ENCODE measurements at regions not wholly inside any gene's neighbourhood (a gene's known extent, or its start where the extent isn't known, plus 50 kb on each side); places are given as distances from the start of the nearest gene placed in this dataset.
"Not testable (repeated sequence)": the region's sequence is repeated elsewhere in the genome, so short reads cannot be mapped to it uniquely, and the experiment has no call there.

DNA sequence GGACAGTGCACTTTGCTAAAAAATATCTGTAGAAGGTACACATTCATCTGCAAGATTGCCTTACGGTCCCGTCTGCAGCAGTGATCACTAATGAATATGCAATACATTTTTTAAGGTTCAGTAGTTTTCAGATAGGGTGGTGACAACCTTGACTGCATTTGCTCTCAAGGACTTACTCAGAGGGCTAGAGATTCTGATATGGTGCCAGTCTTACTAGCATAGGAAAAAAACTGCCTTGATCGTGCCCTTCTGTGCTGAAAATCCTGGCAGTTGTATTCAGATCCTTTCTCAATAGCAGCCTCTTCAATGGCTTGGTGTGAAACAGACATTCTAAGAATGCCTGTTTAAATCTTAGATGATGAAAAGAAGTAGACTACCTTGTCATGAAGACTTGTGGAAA is 411.9 kb upstream of the CCDC54 start:
- no peaks in the 10 kb centered on the region for H3K36me3 ChIP-seq (replicated peaks; ENCODE audit: low read depth, low read length)
- no peaks in the 10 kb centered on the region for H4K20me1 ChIP-seq (ENCODE audit: insufficient read depth, low read length)
- no peak overlapping the region for H3K4me3 ChIP-seq (ENCODE audit: low read length)
- H2AFZ ChIP-seq (ENCODE audit: low read depth, low read length) = no peak overlapping the region
- H3K4me1 ChIP-seq (ENCODE audit: low read length) = no peaks in the 10 kb centered on the region
- no peak overlapping the region for H3K4me2 ChIP-seq (ENCODE audit: low read length)
- no peaks in the 10 kb centered on the region for H3K9me3 ChIP-seq (ENCODE audit: insufficient read depth, low read length)
- H3K27ac ChIP-seq (ENCODE audit: low read length) = no peak overlapping the region
- H3K79me2 ChIP-seq (ENCODE audit: low read length) = no peaks in the 10 kb centered on the region
- H3K9ac ChIP-seq (ENCODE audit: low read length) = no peak overlapping the region
- TF ChIP-seq EZH2phosphoT487 (IDR thresholded peaks at IDR 0.05; ENCODE audit: low read depth) = no peak
- TF ChIP-seq, protein P1, sequence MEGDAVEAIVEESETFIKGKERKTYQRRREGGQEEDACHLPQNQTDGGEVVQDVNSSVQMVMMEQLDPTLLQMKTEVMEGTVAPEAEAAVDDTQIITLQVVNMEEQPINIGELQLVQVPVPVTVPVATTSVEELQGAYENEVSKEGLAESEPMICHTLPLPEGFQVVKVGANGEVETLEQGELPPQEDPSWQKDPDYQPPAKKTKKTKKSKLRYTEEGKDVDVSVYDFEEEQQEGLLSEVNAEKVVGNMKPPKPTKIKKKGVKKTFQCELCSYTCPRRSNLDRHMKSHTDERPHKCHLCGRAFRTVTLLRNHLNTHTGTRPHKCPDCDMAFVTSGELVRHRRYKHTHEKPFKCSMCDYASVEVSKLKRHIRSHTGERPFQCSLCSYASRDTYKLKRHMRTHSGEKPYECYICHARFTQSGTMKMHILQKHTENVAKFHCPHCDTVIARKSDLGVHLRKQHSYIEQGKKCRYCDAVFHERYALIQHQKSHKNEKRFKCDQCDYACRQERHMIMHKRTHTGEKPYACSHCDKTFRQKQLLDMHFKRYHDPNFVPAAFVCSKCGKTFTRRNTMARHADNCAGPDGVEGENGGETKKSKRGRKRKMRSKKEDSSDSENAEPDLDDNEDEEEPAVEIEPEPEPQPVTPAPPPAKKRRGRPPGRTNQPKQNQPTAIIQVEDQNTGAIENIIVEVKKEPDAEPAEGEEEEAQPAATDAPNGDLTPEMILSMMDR (IDR thresholded peaks at IDR 0.05; ENCODE audit: low read depth, low read length) = no peak
- H3K27me3 ChIP-seq (ENCODE audit: low read depth, low read length) = no peaks in the 10 kb centered on the region

DNA sequence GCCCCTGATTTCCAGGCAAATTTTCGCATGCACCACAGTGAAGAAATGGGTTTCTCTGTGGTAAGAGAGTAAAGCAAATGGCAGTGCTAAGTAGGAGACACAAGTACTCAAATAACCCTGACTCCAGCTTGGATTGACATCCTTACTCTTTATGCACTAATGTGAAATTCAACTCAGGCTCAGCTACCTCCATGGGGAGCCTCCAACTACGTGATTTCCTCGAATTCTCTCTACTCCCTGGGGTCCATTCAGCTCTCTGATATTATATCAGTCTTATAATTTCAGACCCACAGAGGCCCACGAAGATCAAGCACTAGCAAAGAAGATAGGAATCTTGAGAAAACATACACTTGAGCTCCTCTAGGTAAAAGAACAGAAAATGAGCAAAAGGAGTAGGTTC is 407.6 kb upstream of the CCDC54 start:
- no peaks in the 10 kb centered on the region for H3K36me3 ChIP-seq (replicated peaks; ENCODE audit: low read depth, low read length)
- H4K20me1 ChIP-seq (ENCODE audit: insufficient read depth, low read length) = no peaks in the 10 kb centered on the region
- no peak overlapping the region for H2AFZ ChIP-seq (ENCODE audit: low read depth, low read length)
- no peaks in the 10 kb centered on the region for H3K27me3 ChIP-seq (ENCODE audit: low read depth, low read length)
- TF ChIP-seq, protein P1 (IDR thresholded peaks at IDR 0.05; ENCODE audit: low read depth, low read length) = no peak
- TF ChIP-seq EZH2phosphoT487 (IDR thresholded peaks at IDR 0.05; ENCODE audit: low read depth) = no peak
- H3K9me3 ChIP-seq (ENCODE audit: insufficient read depth, low read length) = no peaks in the 10 kb centered on the region
- no peaks in the 10 kb centered on the region for H3K79me2 ChIP-seq (ENCODE audit: low read length)
- no peak overlapping the region for H3K4me2 ChIP-seq (ENCODE audit: low read length)
- no peak overlapping the region for H3K4me3 ChIP-seq (ENCODE audit: low read length)
- no peaks in the 10 kb centered on the region for H3K4me1 ChIP-seq (ENCODE audit: low read length)
- no peak overlapping the region for H3K9ac ChIP-seq (ENCODE audit: low read length)
- H3K27ac ChIP-seq (ENCODE audit: low read length) = no peak overlapping the region

- TF ChIP-seq, protein P1 (IDR thresholded peaks at IDR 0.05; ENCODE audit: low read depth, low read length) = no peak
- TF ChIP-seq EZH2phosphoT487 (IDR thresholded peaks at IDR 0.05; ENCODE audit: low read depth) = no peak
- no peak overlapping the region for H3K27ac ChIP-seq (ENCODE audit: low read length)
- no peaks in the 10 kb centered on the region for H4K20me1 ChIP-seq (ENCODE audit: insufficient read depth, low read length)
- H3K4me1 ChIP-seq (ENCODE audit: low read length) = no peaks in the 10 kb centered on the region
- no peaks in the 10 kb centered on the region for H3K36me3 ChIP-seq (replicated peaks; ENCODE audit: low read depth, low read length)
- H3K27me3 ChIP-seq (ENCODE audit: low read depth, low read length) = no peaks in the 10 kb centered on the region
- H2AFZ ChIP-seq (ENCODE audit: low read depth, low read length) = no peak overlapping the region
- H3K4me3 ChIP-seq (ENCODE audit: low read length) = no peak overlapping the region
- H3K4me2 ChIP-seq (ENCODE audit: low read length) = no peak overlapping the region
- H3K9me3 ChIP-seq (ENCODE audit: insufficient read depth, low read length) = no peaks in the 10 kb centered on the region
- no peak overlapping the region for H3K9ac ChIP-seq (ENCODE audit: low read length)
- H3K79me2 ChIP-seq (ENCODE audit: low read length) = no peaks in the 10 kb centered on the region
Observed at GRCh38 chr3:106981392-106981791, 395.8 kb upstream of the CCDC54 start.

GRCh38 chr3:106985721-106986120 is 391.5 kb upstream of the CCDC54 start:
- no peaks in the 10 kb centered on the region for H3K79me2 ChIP-seq (ENCODE audit: low read length)
- H3K4me2 ChIP-seq (ENCODE audit: low read length) = no peak overlapping the region
- no peaks in the 10 kb centered on the region for H3K36me3 ChIP-seq (replicated peaks; ENCODE audit: low read depth, low read length)
- no peaks in the 10 kb centered on the region for H3K27me3 ChIP-seq (ENCODE audit: low read depth, low read length)
- H3K4me1 ChIP-seq (ENCODE audit: low read length) = no peaks in the 10 kb centered on the region
- H3K27ac ChIP-seq (ENCODE audit: low read length) = no peak overlapping the region
- TF ChIP-seq EZH2phosphoT487 (IDR thresholded peaks at IDR 0.05; ENCODE audit: low read depth) = no peak
- TF ChIP-seq, protein P1 (IDR thresholded peaks at IDR 0.05; ENCODE audit: low read depth, low read length) = no peak
- no peaks in the 10 kb centered on the region for H3K9me3 ChIP-seq (ENCODE audit: insufficient read depth, low read length)
- H3K9ac ChIP-seq (ENCODE audit: low read length) = no peak overlapping the region
- H3K4me3 ChIP-seq (ENCODE audit: low read length) = no peak overlapping the region
- H4K20me1 ChIP-seq (ENCODE audit: insufficient read depth, low read length) = no peaks in the 10 kb centered on the region
- H2AFZ ChIP-seq (ENCODE audit: low read depth, low read length) = no peak overlapping the region

DNA sequence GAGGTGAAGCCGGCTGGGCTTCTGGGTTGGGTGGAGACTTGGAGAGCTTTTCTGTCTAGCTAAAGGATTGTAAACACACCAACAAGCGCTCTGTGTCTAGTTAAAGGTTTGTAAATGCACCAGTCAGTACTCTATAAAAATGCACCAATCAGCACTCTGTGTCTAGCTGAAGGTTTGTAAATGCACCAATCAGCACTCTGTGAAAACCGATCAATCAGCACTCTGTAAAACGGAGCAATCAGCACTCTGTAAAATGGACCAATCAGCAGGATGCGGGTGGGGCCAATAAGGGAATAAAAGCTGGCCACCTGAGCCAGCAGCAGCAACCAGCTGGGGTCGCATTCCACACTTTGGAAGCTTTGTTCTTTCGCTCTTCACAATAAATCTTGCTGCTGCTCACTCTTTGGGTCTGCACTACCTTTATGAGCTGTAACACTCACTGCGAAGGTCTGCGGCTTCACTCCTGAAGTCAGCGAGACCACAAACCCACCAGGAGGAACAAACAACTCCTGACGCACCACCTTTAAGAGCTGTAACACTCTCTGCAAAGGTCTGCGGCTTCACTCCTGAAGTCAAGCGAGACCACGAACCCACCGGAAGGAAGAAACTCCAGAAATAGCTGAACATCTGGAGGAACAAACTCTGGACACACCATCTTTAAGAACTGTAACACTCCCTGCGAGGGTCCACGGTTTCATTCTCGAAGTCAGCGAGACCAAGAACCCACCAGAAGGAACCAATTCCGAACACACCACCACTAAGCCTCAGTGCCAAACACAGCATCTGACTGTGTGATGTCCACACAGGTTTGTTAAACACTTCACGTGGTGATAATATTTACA is 378.2 kb upstream of the CCDC54 start:
- peak overlapping the region; percentile 36 for H3K4me3 ChIP-seq (ENCODE audit: low read length)
- H3K4me2 ChIP-seq (ENCODE audit: low read length) = peak overlapping the region; percentile 30
- H4K20me1 ChIP-seq (ENCODE audit: insufficient read depth, low read length); H3K27ac ChIP-seq (ENCODE audit: low read length); H3K9ac ChIP-seq (ENCODE audit: low read length); H3K27me3 ChIP-seq (ENCODE audit: low read depth, low read length); H2AFZ ChIP-seq (ENCODE audit: low read depth, low read length); H3K36me3 ChIP-seq (replicated peaks; ENCODE audit: low read depth, low read length); H3K9me3 ChIP-seq (ENCODE audit: insufficient read depth, low read length); H3K79me2 ChIP-seq (ENCODE audit: low read length); H3K4me1 ChIP-seq (ENCODE audit: low read length): not testable (repeated sequence)
